ENCODE measurements at regions not wholly inside any gene's neighbourhood (a gene's known extent, or its start where the extent isn't known, plus 50 kb on each side); places are given as distances from the start of the nearest gene placed in this dataset.

- ChIA-PET CTCF (no interaction called here), POLR2A (no interaction called here)
- DNase-seq (ENCODE audit: extremely low spot score): no peak
- TF ChIP-seq L3MBTL2 (conservative IDR thresholded peaks at IDR 0.05): no peak
- TF ChIP-seq FOXK2 (IDR thresholded peaks at IDR 0.05): no peak
- TF ChIP-seq FOXM1 (IDR thresholded peaks at IDR 0.05; ENCODE audit: borderline replicate concordance): no peak
- TF ChIP-seq ELF4 (IDR thresholded peaks at IDR 0.05): no peak
- no peak for TF ChIP-seq HDGF (IDR thresholded peaks at IDR 0.05; ENCODE audit: borderline replicate concordance)
- no peak for TF ChIP-seq SP1 (IDR thresholded peaks at IDR 0.05)
- TF ChIP-seq LEF1 (IDR thresholded peaks at IDR 0.05; ENCODE audit: borderline replicate concordance): no peak
- TF ChIP-seq ARNT (IDR thresholded peaks at IDR 0.05): no peak
- TF ChIP-seq ZNF384 (IDR thresholded peaks at IDR 0.05): no peak
- no peak for TF ChIP-seq NFRKB (IDR thresholded peaks at IDR 0.05)
- no peak for TF ChIP-seq TARDBP (IDR thresholded peaks at IDR 0.05)
- no peak for TF ChIP-seq SUZ12 (IDR thresholded peaks at IDR 0.05)
- no peak for TF ChIP-seq BHLHE40 (IDR thresholded peaks at IDR 0.05; ENCODE audit: borderline replicate concordance)
- TF ChIP-seq CTBP1 (IDR thresholded peaks at IDR 0.05; ENCODE audit: borderline replicate concordance): no peak
- no peak for TF ChIP-seq FOXA1 (IDR thresholded peaks at IDR 0.05)
- TF ChIP-seq PKNOX1 (IDR thresholded peaks at IDR 0.05): no peak
Observed at GRCh38 chr2:216299588-216299987, 72.7 kb downstream of the MARCHF4 start.

GRCh38 chr2:216298719-216299495 is 73.4 kb downstream of the MARCHF4 start:
- POLR2A ChIA-PET: no interaction called here
- TF ChIP-seq LEF1 (IDR thresholded peaks at IDR 0.05; ENCODE audit: borderline replicate concordance) (no peak), ZNF384 (IDR thresholded peaks at IDR 0.05) (no peak)
- DNase-seq (ENCODE audit: extremely low spot score): no peak
- CTCF ChIA-PET: no interaction called here

DNA sequence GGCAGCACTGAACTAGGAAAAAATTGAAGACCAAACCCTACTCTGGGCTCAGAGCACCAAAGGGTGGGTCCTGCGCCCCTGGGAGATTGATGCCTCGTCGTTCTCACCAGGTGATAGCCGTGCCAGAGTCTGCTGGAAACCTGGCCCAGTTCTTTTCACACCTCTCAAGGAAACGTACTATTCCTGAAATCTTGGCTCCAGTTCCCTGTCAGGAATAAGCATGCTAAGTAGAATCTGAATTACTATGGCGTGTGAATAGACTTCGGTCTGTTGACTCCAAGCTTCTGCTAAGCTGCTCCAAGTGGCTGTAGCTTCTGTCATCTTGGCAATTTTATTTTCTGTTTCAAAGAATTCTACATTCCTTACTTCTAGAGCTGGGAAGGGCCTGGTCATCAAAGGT is 75.4 kb downstream of the MARCHF4 start:
- TF ChIP-seq PKNOX1 (IDR thresholded peaks at IDR 0.05): no peak
- no peak for TF ChIP-seq FOXM1 (IDR thresholded peaks at IDR 0.05; ENCODE audit: borderline replicate concordance)
- no peak for TF ChIP-seq FOXA1 (IDR thresholded peaks at IDR 0.05)
- TF ChIP-seq SUZ12 (IDR thresholded peaks at IDR 0.05): no peak
- no peak for TF ChIP-seq BHLHE40 (IDR thresholded peaks at IDR 0.05; ENCODE audit: borderline replicate concordance)
- no peak for TF ChIP-seq NFRKB (IDR thresholded peaks at IDR 0.05)
- TF ChIP-seq CTBP1 (IDR thresholded peaks at IDR 0.05; ENCODE audit: borderline replicate concordance): no peak
- TF ChIP-seq TARDBP (IDR thresholded peaks at IDR 0.05): no peak
- TF ChIP-seq ARNT (IDR thresholded peaks at IDR 0.05): no peak
- no peak for TF ChIP-seq FOXK2 (IDR thresholded peaks at IDR 0.05)
- TF ChIP-seq ELF4 (IDR thresholded peaks at IDR 0.05): no peak
- no peak for TF ChIP-seq ZNF384 (IDR thresholded peaks at IDR 0.05)
- no peak for TF ChIP-seq SP1 (IDR thresholded peaks at IDR 0.05)
- TF ChIP-seq LEF1 (IDR thresholded peaks at IDR 0.05; ENCODE audit: borderline replicate concordance): no peak
- ChIA-PET CTCF (no interaction called here), POLR2A (no interaction called here)
- no peak for DNase-seq (ENCODE audit: extremely low spot score)

- CTCF ChIA-PET: no interaction called here
- POLR2A ChIA-PET: no interaction called here
- TF ChIP-seq PKNOX1 (IDR thresholded peaks at IDR 0.05) (no peak), L3MBTL2 (conservative IDR thresholded peaks at IDR 0.05) (no peak)
- no peak for DNase-seq (ENCODE audit: extremely low spot score)
Observed at GRCh38 chr2:216294305-216294704, 78.0 kb downstream of the MARCHF4 start.

DNA sequence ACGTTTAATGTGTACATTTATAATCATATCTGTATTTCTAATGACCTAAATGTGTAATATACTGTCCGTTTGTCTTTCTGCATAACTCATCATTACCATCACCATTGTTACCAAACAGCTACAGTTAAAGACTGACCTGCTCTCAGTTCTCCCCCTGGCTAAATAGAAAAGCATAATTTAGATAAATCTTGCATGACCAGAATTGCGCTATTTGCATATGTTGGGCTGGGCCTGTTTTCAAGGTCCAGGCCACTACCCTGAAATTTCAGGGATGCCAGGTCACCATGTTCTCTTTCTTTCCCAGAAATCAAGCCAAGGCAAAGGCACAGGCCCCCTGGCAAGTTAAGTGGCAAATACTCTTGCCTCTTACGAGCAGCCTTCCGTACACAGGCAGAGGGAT is 78.4 kb downstream of the MARCHF4 start:
- no peak for TF ChIP-seq LEF1 (IDR thresholded peaks at IDR 0.05; ENCODE audit: borderline replicate concordance)
- CTCF ChIA-PET: interaction anchor here (2.0 kb wide), 1 partner anchor 11 kb away, joined by 11 read pairs; no protein-coding TSS in a partner anchor
- POLR2A ChIA-PET: no interaction called here
- DNase-seq (ENCODE audit: extremely low spot score): no peak

GRCh38 chr2:216292886-216293301 is 79.4 kb downstream of the MARCHF4 start:
- ChIA-PET POLR2A (no interaction called here), CTCF (interaction anchor here (0.7 to 2.0 kb wide), 2 partner anchors 10 to 139 kb away, joined by 3 to 11 read pairs; no protein-coding TSS in a partner anchor)
- TF ChIP-seq L3MBTL2 (conservative IDR thresholded peaks at IDR 0.05) (no peak), NFRKB (IDR thresholded peaks at IDR 0.05) (no peak)
- DNase-seq (ENCODE audit: extremely low spot score): no peak

- ChIA-PET POLR2A (no interaction called here), CTCF (interaction anchor here (2.0 kb wide), 1 partner anchor 10 kb away, joined by 11 read pairs; no protein-coding TSS in a partner anchor)
- DNase-seq (ENCODE audit: extremely low spot score): no peak
- no peak for TF ChIP-seq ZNF384 (IDR thresholded peaks at IDR 0.05)
- TF ChIP-seq ELF4 (IDR thresholded peaks at IDR 0.05): no peak
Observed at GRCh38 chr2:216292475-216292874, 79.8 kb downstream of the MARCHF4 start.

Measured in HEK293T (cell line).